A673 (cell line): ENCODE measurements at regions not wholly inside any gene's neighbourhood (a gene's known extent, or its start where the extent isn't known, plus 50 kb on each side); places are given as distances from the start of the nearest gene placed in this dataset.

Experiments used
- BruUV-seq: library from RNA; stranded (reverse); fragments of 400-500 nt; replicated peaks from 2 replicates; lab custom pipeline; 2021; lab: Mats Ljungman, UMichigan
- CTCF ChIA-PET: fragments of 300-600 bp; sonication (Branson Sonifier 250); formaldehyde crosslinking; loops from one replicate; lab custom pipeline; 2022; ENCODE audit warnings: antibody characterized with exemption; lab: Charles Lee
- POLR2A ChIA-PET: fragments of 300-600 bp; sonication (Branson Sonifier 250); formaldehyde crosslinking; loops from one replicate; lab custom pipeline; 2022; ENCODE audit warnings: antibody characterized with exemption; ENCODE audit not compliant: low non-redundant PET; lab: Charles Lee
- DNase-seq: peaks from one replicate; pipeline ENCODE4 v3.0.0-alpha.2; 2015; ENCODE audit warnings: low spot score
- H3K27ac ChIP-seq: fragments of 200-600 bp; sonication (generic); 2 replicates; pipeline ENCODE4 v1.5.1; 2016; ENCODE audit warnings: mixed run types, low read depth, mild to moderate bottlenecking, mixed read lengths, antibody characterized with exemption, low read length; ENCODE audit not compliant: poor library complexity, severe bottlenecking
- H3K27me3 ChIP-seq: fragments of 200-600 bp; sonication (generic); replicated peaks from 2 replicates; pipeline ENCODE4 v1.6.1; 2017; ENCODE audit warnings: mixed run types, low read depth, mild to moderate bottlenecking, mixed read lengths, antibody characterized with exemption, low read length; ENCODE audit not compliant: insufficient read depth, poor library complexity
- H3K36me3 ChIP-seq: fragments of 200-600 bp; sonication (generic); 2 replicates; pipeline ENCODE4 v1.6.1; 2016; ENCODE audit warnings: mixed run types, mild to moderate bottlenecking, mixed read lengths, antibody characterized with exemption, low read length; ENCODE audit not compliant: insufficient read depth, poor library complexity, severe bottlenecking
- H3K4me1 ChIP-seq: fragments of 200-600 bp; sonication (generic); 2 replicates; pipeline ENCODE4 v1.6.1; 2017; ENCODE audit warnings: mixed run types, mild to moderate bottlenecking, mixed read lengths, antibody characterized with exemption, low read length; ENCODE audit not compliant: insufficient read depth, poor library complexity, severe bottlenecking
- H3K4me3 ChIP-seq: fragments of 200-600 bp; sonication (generic); 2 replicates; pipeline ENCODE4 v1.5.1; 2016; ENCODE audit warnings: low read depth, mixed run types, mild to moderate bottlenecking, mixed read lengths, low read length; ENCODE audit not compliant: poor library complexity, severe bottlenecking
- H3K9me3 ChIP-seq: fragments of 200-600 bp; sonication (generic); 2 replicates; pipeline ENCODE4 v1.6.1; 2016; ENCODE audit warnings: mixed run types, low read depth, mild to moderate bottlenecking, mixed read lengths, antibody characterized with exemption, low read length; ENCODE audit not compliant: poor library complexity, severe bottlenecking
- EZH2 ChIP-seq: fragments of 200-600 bp; sonication (generic); IDR thresholded peaks from 2 replicates; pipeline ENCODE4 v1.6.1; 2017; ENCODE audit warnings: borderline replicate concordance, low read depth, mild to moderate bottlenecking, mixed read lengths, antibody characterized with exemption, low read length; ENCODE audit not compliant: poor library complexity, severe bottlenecking
- intact Hi-C: fragments of 100-400 bp; cut with micrococcal nuclease; formaldehyde crosslinking; loops from one replicate; pipeline ENCODE4 v1.10.0; 2022; ENCODE audit not compliant: unreplicated experiment
- TF ChIP-seq, protein P1 (sequence below): fragments of 300-800, 200-600 bp; sonication (generic); conservative IDR thresholded peaks from 2 replicates; pipeline ENCODE4 v1.5.1; 2017; ENCODE audit warnings: low read depth, mild to moderate bottlenecking, antibody characterized with exemption, low read length, moderate library complexity, mixed read lengths

DNA sequence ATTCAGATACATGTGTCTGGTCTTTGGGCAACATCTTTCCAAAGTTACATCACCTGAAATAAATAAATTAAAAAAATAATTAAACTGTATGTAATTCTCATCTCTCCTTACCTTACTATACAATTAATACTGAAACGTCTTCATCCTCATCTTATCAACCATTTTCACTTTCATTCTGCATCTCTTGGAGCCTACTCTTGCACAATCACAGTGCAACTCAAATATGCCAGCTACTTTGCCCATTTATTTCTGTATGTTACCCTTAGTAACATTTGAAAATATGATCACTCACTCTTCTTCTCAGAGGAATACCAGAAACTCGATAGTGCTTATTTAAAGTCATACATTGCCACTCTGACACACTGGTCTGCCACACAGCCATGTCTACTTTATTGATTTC, 1357.1 kb upstream of the CADM2 start:
- Histone ChIP-seq H3K4me3 (no peak overlapping the region), H3K27me3 (no peaks in the 10 kb centered on the region), H3K4me1 (no peaks in the 10 kb centered on the region), H3K27ac (no peak overlapping the region), H3K9me3 (peaks cover 5% of the 10 kb centered on the region), H3K36me3 (no peaks in the 10 kb centered on the region)
- ChIA-PET POLR2A (no interaction called here), CTCF (no interaction called here)
- TF ChIP-seq, protein P1, sequence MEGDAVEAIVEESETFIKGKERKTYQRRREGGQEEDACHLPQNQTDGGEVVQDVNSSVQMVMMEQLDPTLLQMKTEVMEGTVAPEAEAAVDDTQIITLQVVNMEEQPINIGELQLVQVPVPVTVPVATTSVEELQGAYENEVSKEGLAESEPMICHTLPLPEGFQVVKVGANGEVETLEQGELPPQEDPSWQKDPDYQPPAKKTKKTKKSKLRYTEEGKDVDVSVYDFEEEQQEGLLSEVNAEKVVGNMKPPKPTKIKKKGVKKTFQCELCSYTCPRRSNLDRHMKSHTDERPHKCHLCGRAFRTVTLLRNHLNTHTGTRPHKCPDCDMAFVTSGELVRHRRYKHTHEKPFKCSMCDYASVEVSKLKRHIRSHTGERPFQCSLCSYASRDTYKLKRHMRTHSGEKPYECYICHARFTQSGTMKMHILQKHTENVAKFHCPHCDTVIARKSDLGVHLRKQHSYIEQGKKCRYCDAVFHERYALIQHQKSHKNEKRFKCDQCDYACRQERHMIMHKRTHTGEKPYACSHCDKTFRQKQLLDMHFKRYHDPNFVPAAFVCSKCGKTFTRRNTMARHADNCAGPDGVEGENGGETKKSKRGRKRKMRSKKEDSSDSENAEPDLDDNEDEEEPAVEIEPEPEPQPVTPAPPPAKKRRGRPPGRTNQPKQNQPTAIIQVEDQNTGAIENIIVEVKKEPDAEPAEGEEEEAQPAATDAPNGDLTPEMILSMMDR: no peak
- no peak for TF ChIP-seq EZH2
- no TSS peak for BruUV-seq
- intact Hi-C loops: no loop called here
- DNase-seq: no peak

DNA sequence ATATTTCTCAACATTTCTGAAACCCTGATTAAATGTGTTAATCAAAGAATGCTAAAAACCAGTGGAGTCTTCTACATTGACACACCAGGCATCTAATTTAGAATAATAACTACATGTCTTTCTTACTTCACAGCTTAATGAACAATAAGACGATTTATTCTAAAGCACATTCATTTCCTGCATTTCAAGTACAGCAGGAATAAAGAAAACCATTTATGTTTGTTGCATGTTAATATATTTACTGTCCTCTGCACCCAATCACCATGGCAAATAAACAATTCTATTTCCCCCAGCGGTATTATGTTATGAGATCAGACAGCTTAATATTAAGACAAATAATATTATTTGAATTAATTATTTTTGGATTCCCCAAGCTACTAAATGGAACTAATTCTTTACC, 1336.3 kb upstream of the CADM2 start:
- BruUV-seq: no TSS peak
- Histone ChIP-seq H3K9me3 (peaks cover 6% of the 10 kb centered on the region), H3K27ac (no peak overlapping the region), H3K36me3 (no peaks in the 10 kb centered on the region), H3K27me3 (no peaks in the 10 kb centered on the region), H3K4me3 (no peak overlapping the region), H3K4me1 (peaks cover 3% of the 10 kb centered on the region)
- TF ChIP-seq EZH2: no peak
- TF ChIP-seq, protein P1: no peak
- intact Hi-C loops: no loop called here
- ChIA-PET CTCF (no interaction called here), POLR2A (no interaction called here)
- DNase-seq: no peak

DNA sequence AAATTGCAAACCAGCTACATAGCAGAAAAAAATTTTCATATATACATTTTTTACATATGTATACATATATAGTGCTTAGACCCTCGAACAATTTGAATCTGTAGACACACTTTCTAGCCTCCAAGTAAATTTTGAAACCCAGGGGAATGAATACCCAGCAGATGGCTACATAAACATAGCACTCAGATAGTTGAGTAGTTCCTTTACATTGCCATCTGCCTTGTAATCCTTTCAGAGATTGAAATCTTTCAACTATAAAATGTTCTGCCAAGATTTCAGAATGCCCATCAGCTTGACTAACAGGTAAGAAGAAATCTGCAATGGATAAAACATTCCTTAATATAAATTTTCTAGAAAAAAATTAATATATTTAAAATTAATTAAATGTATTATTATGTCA, 1333.5 kb upstream of the CADM2 start:
- intact Hi-C loops: no loop called here
- TF ChIP-seq, protein P1: no peak
- no peak for TF ChIP-seq EZH2
- Histone ChIP-seq H3K36me3 (no peaks in the 10 kb centered on the region), H3K27me3 (no peaks in the 10 kb centered on the region), H3K4me3 (no peak overlapping the region), H3K9me3 (no peaks in the 10 kb centered on the region), H3K4me1 (peaks cover 3% of the 10 kb centered on the region), H3K27ac (no peak overlapping the region)
- CTCF ChIA-PET: no interaction called here
- BruUV-seq: no TSS peak
- POLR2A ChIA-PET: no interaction called here
- DNase-seq: no peak
